ENCODE measurements at regions not wholly inside any gene's neighbourhood (a gene's known extent, or its start where the extent isn't known, plus 50 kb on each side); places are given as distances from the start of the nearest gene placed in this dataset.
"Not testable (repeated sequence)": the region's sequence is repeated elsewhere in the genome, so short reads cannot be mapped to it uniquely, and the experiment has no call there.

DNA sequence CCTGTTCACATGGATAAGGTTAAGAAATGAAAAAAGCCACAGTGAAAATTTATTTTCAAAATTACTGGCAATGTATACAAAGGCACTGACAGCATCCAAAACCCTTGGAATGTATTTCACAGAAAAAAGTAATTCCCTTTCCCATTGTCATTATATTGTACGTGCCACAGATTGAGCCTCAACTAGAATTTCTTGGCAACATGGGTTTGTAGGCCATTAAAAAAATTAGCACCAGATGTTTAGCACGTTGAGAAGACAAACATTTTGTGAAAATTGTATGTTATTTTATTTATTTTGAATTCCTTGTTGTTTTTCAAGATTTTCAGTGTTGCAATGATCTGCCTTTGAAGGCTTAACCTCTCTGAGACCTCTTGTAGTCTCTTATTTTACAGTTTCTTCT is 76.3 kb upstream of the EPHB3 start:
- H3K27ac Mint-ChIP-seq, result no peak overlapping the region

DNA sequence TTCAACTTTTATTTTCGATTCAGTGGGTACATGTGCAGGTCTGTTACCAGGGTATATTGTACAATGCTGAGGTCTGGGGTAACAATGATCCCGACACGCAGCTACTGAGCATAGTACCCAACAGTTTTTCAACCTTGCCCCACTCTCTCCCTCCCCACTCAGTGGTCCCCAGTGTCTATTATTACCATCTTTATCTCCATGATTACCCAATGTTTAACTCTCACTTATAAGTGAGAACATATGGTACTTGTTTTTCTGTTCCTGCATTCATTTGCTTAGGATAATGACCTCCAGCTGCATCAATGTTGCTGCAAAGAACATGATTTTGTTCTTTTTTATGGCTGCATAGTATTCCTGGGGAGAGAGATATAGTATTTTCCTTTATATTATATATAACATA is 75.7 kb upstream of the EPHB3 start:
- no peaks in the 10 kb centered on the region for H3K9me3 Mint-ChIP-seq
- POLR2A ChIA-PET, result no interaction called here
- no peak for DNase-seq
- CTCF ChIA-PET, result no interaction called here
- peaks cover 30% of the 10 kb centered on the region for H3K27me3 Mint-ChIP-seq
- no peaks in the 10 kb centered on the region for H3K4me1 Mint-ChIP-seq
- H3K36me3 Mint-ChIP-seq (ENCODE audit: low read depth), result no peaks in the 10 kb centered on the region
- H3K27ac Mint-ChIP-seq, result no peak overlapping the region
- no peak overlapping the region for H3K4me3 Mint-ChIP-seq

More for the DNA sequence above, 76.3 kb upstream of the EPHB3 start:
- Mint-ChIP-seq H3K27me3 (peaks cover 25% of the 10 kb centered on the region), H3K9me3 (no peaks in the 10 kb centered on the region), H3K4me3 (no peak overlapping the region), H3K4me1 (no peaks in the 10 kb centered on the region), H3K36me3 (ENCODE audit: low read depth) (no peaks in the 10 kb centered on the region)
- DNase-seq, result no peak
- ChIA-PET CTCF (no interaction called here), POLR2A (no interaction called here)

- ChIA-PET POLR2A (no interaction called here), CTCF (interaction anchor here (0.6 to 1.0 kb wide), 2 partner anchors 68 to 98 kb away, joined by 3 to 7 read pairs; no protein-coding TSS in a partner anchor)
- DNase-seq, result no peak
- Mint-ChIP-seq H3K27ac (no peak overlapping the region), H3K9me3 (no peaks in the 10 kb centered on the region), H3K4me1 (no peaks in the 10 kb centered on the region), H3K4me3 (no peak overlapping the region), H3K36me3 (ENCODE audit: low read depth) (no peaks in the 10 kb centered on the region), H3K27me3 (peaks cover 34% of the 10 kb centered on the region)
Observed at GRCh38 chr3:184486614-184487013, 75.0 kb upstream of the EPHB3 start.

- no peaks in the 10 kb centered on the region for H3K36me3 Mint-ChIP-seq (ENCODE audit: low read depth)
- POLR2A ChIA-PET, result no interaction called here
- no peaks in the 10 kb centered on the region for H3K9me3 Mint-ChIP-seq
- CTCF ChIA-PET, result no interaction called here
- no peak for DNase-seq
- H3K27ac Mint-ChIP-seq, result no peak overlapping the region
- H3K4me1 Mint-ChIP-seq, result peaks cover 5% of the 10 kb centered on the region
- no peak overlapping the region for H3K4me3 Mint-ChIP-seq
- peaks cover 48% of the 10 kb centered on the region for H3K27me3 Mint-ChIP-seq
Observed at GRCh38 chr3:184488577-184488976, 73.0 kb upstream of the EPHB3 start.

GRCh38 chr3:184489268-184489841 is 72.2 kb upstream of the EPHB3 start:
- H3K4me3 Mint-ChIP-seq, result no peak overlapping the region

DNA sequence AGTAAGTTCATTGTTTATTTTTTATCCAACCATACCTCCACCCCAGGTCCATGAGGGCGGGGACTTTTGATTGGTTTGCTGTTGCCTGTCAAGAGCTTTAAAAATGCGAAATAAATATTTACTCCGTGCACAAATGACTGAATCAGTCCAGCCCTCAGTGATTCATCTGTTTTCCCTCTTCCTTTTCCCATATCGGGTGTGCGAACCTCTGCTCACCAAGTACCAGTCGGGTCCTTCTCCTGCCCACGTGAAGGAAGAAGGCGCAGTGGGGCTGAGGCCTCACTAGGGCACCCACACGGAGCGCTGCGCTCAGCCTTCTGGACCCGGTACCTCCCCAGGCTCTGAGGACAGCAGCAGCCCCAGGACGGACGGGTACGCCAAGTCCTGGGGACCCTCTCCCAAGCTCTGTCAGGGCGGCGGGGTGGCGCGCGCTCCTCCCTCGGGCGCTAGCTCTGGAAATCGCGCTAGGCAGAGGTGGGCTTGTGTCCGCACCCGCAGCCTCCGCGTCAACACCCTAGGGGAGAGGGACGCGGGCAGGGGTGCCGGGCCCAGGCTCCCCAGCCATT is 70.5 kb upstream of the EPHB3 start:
- CTCF ChIA-PET, result interaction anchor here (0.6 kb wide), 1 partner anchor 23 kb away, joined by 3 read pairs; no protein-coding TSS in a partner anchor
- Mint-ChIP-seq H3K4me3 (no peak overlapping the region), H3K27ac (no peak overlapping the region), H3K9me3 (no peaks in the 10 kb centered on the region), H3K4me1 (peaks cover 5% of the 10 kb centered on the region), H3K27me3 (peaks cover 58% of the 10 kb centered on the region), H3K36me3 (ENCODE audit: low read depth) (no peaks in the 10 kb centered on the region)
- no peak for DNase-seq
- POLR2A ChIA-PET, result no interaction called here

More at GRCh38 chr3:184489268-184489841, 72.2 kb upstream of the EPHB3 start:
- no peak for DNase-seq
- ChIA-PET CTCF (interaction anchor here (1.0 kb wide), 1 partner anchor 118 kb away, joined by 4 read pairs; no protein-coding TSS in a partner anchor), POLR2A (no interaction called here)
- Mint-ChIP-seq H3K4me1 (peaks cover 5% of the 10 kb centered on the region), H3K36me3 (ENCODE audit: low read depth) (no peaks in the 10 kb centered on the region), H3K9me3 (no peaks in the 10 kb centered on the region), H3K27me3 (peaks cover 56% of the 10 kb centered on the region), H3K27ac (no peak overlapping the region)

DNA sequence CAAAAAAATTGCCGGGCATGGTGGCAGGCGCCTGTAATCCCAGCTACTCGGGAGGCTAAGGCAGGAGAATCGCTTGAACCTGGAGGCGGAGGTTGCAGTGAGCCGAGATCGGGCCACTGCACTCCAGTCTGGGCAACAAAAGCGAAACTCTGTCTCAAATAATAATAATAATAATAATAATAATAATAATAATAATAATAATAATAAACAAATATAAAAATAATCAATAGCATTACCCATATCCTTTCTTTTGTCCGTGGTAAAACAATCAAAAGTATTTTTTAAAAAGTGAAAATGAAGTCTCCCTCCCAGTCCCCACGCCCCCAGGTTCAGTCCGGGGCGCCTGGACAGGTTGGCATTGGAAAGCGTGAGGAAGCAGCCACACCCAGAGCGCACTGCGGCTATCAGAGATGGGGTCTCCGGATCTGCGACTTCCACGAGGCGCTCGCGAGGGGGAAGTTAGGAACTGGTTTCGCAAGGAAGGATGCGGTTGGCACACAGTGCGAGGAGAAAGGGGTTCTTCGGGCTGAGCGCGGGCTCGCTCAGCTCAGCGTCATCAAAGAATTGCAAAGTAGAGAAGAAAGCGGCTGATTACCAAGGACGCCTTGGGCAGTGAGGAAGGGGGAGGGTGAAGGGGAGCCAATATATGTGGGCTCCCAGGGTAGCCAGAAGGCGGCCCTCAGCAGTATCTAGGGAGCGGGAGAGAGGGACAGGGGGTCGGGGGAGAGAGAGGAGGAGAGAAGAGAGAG is 69.5 kb upstream of the EPHB3 start:
- Mint-ChIP-seq H3K27ac (no peak overlapping the region), H3K4me1 (peaks cover 5% of the 10 kb centered on the region), H3K27me3 (peaks cover 62% of the 10 kb centered on the region), H3K4me3 (peak overlapping the region; percentile 39), H3K36me3 (ENCODE audit: low read depth) (no peaks in the 10 kb centered on the region), H3K9me3 (no peaks in the 10 kb centered on the region)
- ChIA-PET CTCF (no interaction called here), POLR2A (no interaction called here)
- no peak for DNase-seq

DNA sequence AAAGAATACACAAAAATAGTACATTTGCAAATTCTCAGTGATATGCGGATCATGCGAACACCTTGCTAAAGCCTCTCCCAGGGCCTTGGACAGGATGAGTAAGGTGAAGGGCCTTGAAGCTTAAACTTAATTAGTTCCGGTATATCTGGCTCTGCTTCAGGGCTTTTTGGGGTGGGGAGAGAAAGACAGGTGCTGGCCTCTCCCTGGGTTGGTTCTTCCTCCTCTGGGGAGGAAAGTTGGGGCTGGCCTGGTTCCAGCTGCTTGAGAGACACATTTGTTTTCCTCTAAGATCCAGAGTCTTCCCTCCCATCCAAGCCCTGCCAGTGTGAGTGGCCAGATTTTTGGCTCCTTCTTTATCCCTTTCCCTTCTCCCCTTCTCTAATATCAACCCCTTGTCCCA is 64.7 kb upstream of the EPHB3 start:
- no peak for DNase-seq
- Mint-ChIP-seq H3K9me3 (no peaks in the 10 kb centered on the region), H3K36me3 (ENCODE audit: low read depth) (no peaks in the 10 kb centered on the region), H3K27ac (no peak overlapping the region), H3K4me3 (no peak overlapping the region), H3K4me1 (peaks cover 5% of the 10 kb centered on the region), H3K27me3 (peaks cover 39% of the 10 kb centered on the region)
- CTCF ChIA-PET, result interaction anchor here (0.6 kb wide), 1 partner anchor 254 kb away, joined by 3 read pairs; no protein-coding TSS in a partner anchor
- POLR2A ChIA-PET, result no interaction called here

DNA sequence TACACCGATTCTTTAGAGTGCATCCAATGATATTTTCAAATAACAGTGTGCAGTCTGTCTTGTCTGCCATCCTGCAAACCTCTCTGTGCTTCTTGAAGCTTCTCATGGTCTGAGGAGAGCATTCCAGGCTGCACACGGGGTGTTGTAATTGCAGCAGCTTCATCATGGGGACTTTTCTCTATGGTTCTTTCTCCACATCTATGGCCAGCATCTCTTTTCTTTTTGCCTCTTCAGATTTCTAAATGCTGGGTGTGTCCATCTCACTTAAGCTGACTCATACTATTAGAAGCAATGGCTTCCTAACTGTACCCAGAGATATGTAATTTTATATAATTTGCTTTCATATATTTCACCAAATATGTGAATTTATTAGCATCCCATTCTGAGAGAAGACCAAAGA is 63.8 kb upstream of the EPHB3 start:
- Mint-ChIP-seq H3K4me1 (no peaks in the 10 kb centered on the region), H3K36me3 (ENCODE audit: low read depth) (no peaks in the 10 kb centered on the region), H3K9me3 (peaks cover 3% of the 10 kb centered on the region), H3K4me3 (no peak overlapping the region), H3K27me3 (peaks cover 39% of the 10 kb centered on the region), H3K27ac (no peak overlapping the region)
- ChIA-PET POLR2A (no interaction called here), CTCF (no interaction called here)
- no peak for DNase-seq

DNA sequence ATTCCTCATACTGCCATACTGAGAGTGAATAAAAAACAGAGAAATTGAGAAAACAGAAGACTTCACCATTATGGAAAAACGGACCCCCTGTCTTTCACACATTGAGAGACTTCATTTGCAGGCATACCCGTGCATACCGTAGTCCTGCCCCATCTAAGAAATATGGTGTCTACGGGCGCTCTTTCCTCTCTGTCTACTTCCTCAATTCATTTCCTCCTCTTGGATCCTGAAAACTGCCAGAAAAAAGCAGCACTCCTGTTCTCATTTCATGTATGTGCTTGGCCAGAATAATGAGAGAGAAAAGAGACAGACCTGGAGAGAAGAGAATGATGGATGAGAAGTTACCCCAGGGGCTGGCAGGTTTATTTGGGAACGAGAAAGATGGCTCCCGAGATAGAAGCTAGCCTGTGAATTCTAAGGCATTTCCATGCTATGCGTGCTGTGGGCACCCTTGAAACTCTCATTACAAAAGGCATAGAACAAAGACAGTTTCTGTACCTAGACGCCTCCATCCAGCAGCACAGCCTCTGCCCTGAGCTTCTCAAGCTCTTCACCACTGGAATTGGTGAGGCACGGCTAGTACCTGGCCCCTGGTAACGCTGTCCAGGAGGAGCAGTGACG is 62.5 kb upstream of the EPHB3 start:
- no peak for DNase-seq
- H3K27ac Mint-ChIP-seq, result no peak overlapping the region
- POLR2A ChIA-PET, result no interaction called here
- H3K4me1 Mint-ChIP-seq, result no peaks in the 10 kb centered on the region
- peaks cover 3% of the 10 kb centered on the region for H3K9me3 Mint-ChIP-seq
- no peaks in the 10 kb centered on the region for H3K36me3 Mint-ChIP-seq (ENCODE audit: low read depth)
- H3K4me3 Mint-ChIP-seq, result no peak overlapping the region
- CTCF ChIA-PET, result interaction anchor here (0.7 kb wide), 1 partner anchor 22 kb away, joined by 3 read pairs; no protein-coding TSS in a partner anchor
- H3K27me3 Mint-ChIP-seq, result peaks cover 35% of the 10 kb centered on the region

DNA sequence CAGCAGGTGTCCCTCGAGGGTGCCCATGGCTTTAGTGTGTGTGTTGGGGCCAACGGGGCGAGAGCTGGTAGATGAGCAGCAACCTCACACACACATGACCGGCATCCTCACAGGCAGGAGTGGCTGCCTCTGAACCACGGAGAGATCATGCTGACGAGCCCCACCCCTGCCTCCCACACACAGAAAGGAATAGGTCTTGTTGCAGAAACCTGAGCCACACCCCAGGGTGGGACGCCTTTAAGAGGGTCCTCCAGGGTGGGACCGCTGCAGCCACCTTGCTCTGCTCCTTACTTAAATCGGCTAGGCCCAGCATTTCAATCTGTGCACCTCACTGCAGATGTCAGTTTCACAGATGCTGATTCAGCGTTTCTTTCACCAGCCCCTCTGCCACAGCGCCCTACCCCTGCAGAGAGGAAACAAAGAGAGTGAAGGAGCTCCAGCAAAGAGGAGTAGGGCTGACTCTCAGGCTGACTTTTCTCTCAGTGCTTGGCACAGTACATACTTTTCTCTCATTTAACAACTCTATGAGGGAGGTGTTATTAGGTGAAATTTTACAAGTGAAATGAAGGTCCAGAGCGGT is 61.2 kb upstream of the EPHB3 start:
- peaks cover 3% of the 10 kb centered on the region for H3K9me3 Mint-ChIP-seq
- ChIA-PET CTCF (no interaction called here), POLR2A (no interaction called here)
- peaks cover 39% of the 10 kb centered on the region for H3K27me3 Mint-ChIP-seq
- H3K4me1 Mint-ChIP-seq, result no peaks in the 10 kb centered on the region
- no peak overlapping the region for H3K4me3 Mint-ChIP-seq
- no peak overlapping the region for H3K27ac Mint-ChIP-seq
- DNase-seq, result no peak
- H3K36me3 Mint-ChIP-seq (ENCODE audit: low read depth), result no peaks in the 10 kb centered on the region

DNA sequence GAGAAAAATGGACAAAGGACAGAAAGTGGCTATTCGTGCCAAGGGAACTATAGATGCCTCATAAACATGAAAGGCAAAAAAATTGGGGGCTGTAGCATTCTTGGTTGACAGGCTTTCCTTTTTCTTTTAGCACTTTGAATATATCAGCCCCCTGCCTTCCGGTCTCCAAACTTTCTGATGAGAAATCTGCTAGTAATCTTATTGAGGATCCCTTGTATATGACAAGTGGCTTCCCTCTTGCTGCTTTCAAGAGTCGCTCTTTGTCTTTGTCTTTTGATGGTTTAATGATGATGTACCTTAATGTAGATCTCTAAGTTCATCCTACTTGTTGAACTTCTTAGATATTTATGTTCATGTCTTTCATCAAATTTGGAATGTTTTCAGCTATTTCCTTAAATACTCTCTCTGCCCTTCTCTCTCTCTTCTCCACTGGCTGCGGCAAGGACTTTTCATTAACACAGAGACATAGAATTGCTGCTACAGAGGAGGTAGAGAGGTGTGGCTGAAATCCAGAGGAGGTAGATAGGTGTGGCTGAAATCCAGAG is 59.4 kb upstream of the EPHB3 start:
- POLR2A ChIA-PET, result no interaction called here
- H3K27ac Mint-ChIP-seq, result no peak overlapping the region
- peaks cover 45% of the 10 kb centered on the region for H3K27me3 Mint-ChIP-seq
- no peaks in the 10 kb centered on the region for H3K4me1 Mint-ChIP-seq
- H3K4me3 Mint-ChIP-seq, result no peak overlapping the region
- DNase-seq, result no peak
- CTCF ChIA-PET, result no interaction called here
- no peaks in the 10 kb centered on the region for H3K36me3 Mint-ChIP-seq (ENCODE audit: low read depth)
- peaks cover 3% of the 10 kb centered on the region for H3K9me3 Mint-ChIP-seq

GRCh38 chr3:184502841-184503240 is 58.7 kb upstream of the EPHB3 start:
- DNase-seq; H3K9me3 Mint-ChIP-seq; H3K36me3 Mint-ChIP-seq (ENCODE audit: low read depth); H3K4me1 Mint-ChIP-seq; POLR2A ChIA-PET; H3K4me3 Mint-ChIP-seq; H3K27ac Mint-ChIP-seq: not testable (repeated sequence)
- H3K27me3 Mint-ChIP-seq, result peaks cover 48% of the 10 kb centered on the region
- CTCF ChIA-PET, result interaction anchor here (0.8 kb wide), 1 partner anchor 131 kb away, joined by 3 read pairs; no protein-coding TSS in a partner anchor
